ENCODE measurements at regions not wholly inside any gene's neighbourhood (a gene's known extent, or its start where the extent isn't known, plus 50 kb on each side); places are given as distances from the start of the nearest gene placed in this dataset.

GRCh38 chr10:58885146-58885545 lies 291.3 kb upstream of the PHYHIPL start:
- H3K36me3 Mint-ChIP-seq: peaks cover 0 to 6% of the 10 kb centered on the region in 2 donors
- DNase-seq (ENCODE audit: low spot score in 2 of 2): no peak
- no peak for ATAC-seq
- H3K9me3 Mint-ChIP-seq: peaks cover 6 to 12% of the 10 kb centered on the region in 2 donors
- H3K27ac Mint-ChIP-seq: no peak overlapping the region

- Mint-ChIP-seq H3K36me3 (peaks cover 0 to 6% of the 10 kb centered on the region in 2 donors), H3K9me3 (peaks cover 6 to 12% of the 10 kb centered on the region in 2 donors), H3K27ac (no peak overlapping the region)
- DNase-seq (ENCODE audit: low spot score in 2 of 2) (no peak), ATAC-seq (no peak)
These were observed 290.6 kb upstream of the PHYHIPL start for GRCh38 chr10:58885686-58886345.

GRCh38 chr10:58886406-58886805 lies 290.0 kb upstream of the PHYHIPL start:
- ATAC-seq (no peak), DNase-seq (ENCODE audit: low spot score in 2 of 2) (no peak)
- peaks cover 0 to 6% of the 10 kb centered on the region in 2 donors for H3K36me3 Mint-ChIP-seq
- no peak overlapping the region for H3K27ac Mint-ChIP-seq
- H3K9me3 Mint-ChIP-seq: peaks cover 6 to 12% of the 10 kb centered on the region in 2 donors

GRCh38 chr10:58887474-58887873 lies 289.0 kb upstream of the PHYHIPL start:
- peaks cover 0 to 3% of the 10 kb centered on the region in 2 donors for H3K36me3 Mint-ChIP-seq
- ATAC-seq (no peak), DNase-seq (ENCODE audit: low spot score in 2 of 2) (no peak)
- H3K27ac Mint-ChIP-seq: no peak overlapping the region
- H3K9me3 Mint-ChIP-seq: peaks cover 6% of the 10 kb centered on the region in 2 donors

GRCh38 chr10:58888957-58889356 lies 287.5 kb upstream of the PHYHIPL start:
- Mint-ChIP-seq H3K9me3 (peaks cover 4% of the 10 kb centered on the region in 2 donors), H3K27ac (no peak overlapping the region)
- ATAC-seq: no peak

GRCh38 chr10:58892031-58892531 lies 284.4 kb upstream of the PHYHIPL start:
- Mint-ChIP-seq H3K36me3 (no peaks in the 10 kb centered on the region), H3K9me3 (peaks cover 4% of the 10 kb centered on the region in 2 donors), H3K27ac (no peak overlapping the region)
- no peak for DNase-seq (ENCODE audit: low spot score in 2 of 2)
- no peak for ATAC-seq

More at GRCh38 chr10:58888957-58889356, 287.5 kb upstream of the PHYHIPL start:
- no peak for DNase-seq (ENCODE audit: low spot score in 2 of 2)
- no peaks in the 10 kb centered on the region for H3K36me3 Mint-ChIP-seq

- Mint-ChIP-seq H3K9me3 (peaks cover 5 to 15% of the 10 kb centered on the region in 2 donors), H3K36me3 (no peaks in the 10 kb centered on the region), H3K27ac (no peak overlapping the region)
- no peak for DNase-seq (ENCODE audit: low spot score in 2 of 2)
- ATAC-seq: no peak
These were observed 281.5 kb upstream of the PHYHIPL start for GRCh38 chr10:58894929-58895328.

- ATAC-seq (no peak), DNase-seq (ENCODE audit: low spot score in 2 of 2) (no peak)
- no peaks in the 10 kb centered on the region for H3K36me3 Mint-ChIP-seq
- peaks cover 5 to 15% of the 10 kb centered on the region in 2 donors for H3K9me3 Mint-ChIP-seq
- H3K27ac Mint-ChIP-seq: no peak overlapping the region
These were observed 280.2 kb upstream of the PHYHIPL start for GRCh38 chr10:58896229-58896628.

GRCh38 chr10:58897236-58897635 lies 279.2 kb upstream of the PHYHIPL start:
- DNase-seq (ENCODE audit: low spot score in 2 of 2) (no peak), ATAC-seq (no peak)
- H3K36me3 Mint-ChIP-seq: no peaks in the 10 kb centered on the region
- peaks cover 10 to 18% of the 10 kb centered on the region in 2 donors for H3K9me3 Mint-ChIP-seq
- H3K27ac Mint-ChIP-seq: no peak overlapping the region

- no peak overlapping the region for H3K27ac Mint-ChIP-seq
- H3K9me3 Mint-ChIP-seq: peaks cover 10 to 16% of the 10 kb centered on the region in 2 donors
- DNase-seq (ENCODE audit: low spot score in 2 of 2) (no peak), ATAC-seq (no peak)
- no peaks in the 10 kb centered on the region for H3K36me3 Mint-ChIP-seq
These were observed 278.7 kb upstream of the PHYHIPL start for GRCh38 chr10:58897708-58898107.

GRCh38 chr10:58898854-58899573 lies 277.4 kb upstream of the PHYHIPL start:
- DNase-seq (ENCODE audit: low spot score in 2 of 2) (no peak), ATAC-seq (no peak)
- Mint-ChIP-seq H3K27ac (no peak overlapping the region), H3K36me3 (no peaks in the 10 kb centered on the region), H3K9me3 (peaks cover 10 to 21% of the 10 kb centered on the region in 2 donors)

GRCh38 chr10:58901092-58901646 lies 275.3 kb upstream of the PHYHIPL start:
- H3K27ac Mint-ChIP-seq: no peak overlapping the region
- no peak for DNase-seq (ENCODE audit: low spot score in 2 of 2)
- peaks cover 10 to 21% of the 10 kb centered on the region in 2 donors for H3K9me3 Mint-ChIP-seq
- H3K36me3 Mint-ChIP-seq: no peaks in the 10 kb centered on the region
- ATAC-seq: no peak

GRCh38 chr10:58903071-58903470 lies 273.4 kb upstream of the PHYHIPL start:
- Mint-ChIP-seq H3K9me3 (peaks cover 9 to 26% of the 10 kb centered on the region in 2 donors), H3K36me3 (no peaks in the 10 kb centered on the region), H3K27ac (no peak overlapping the region)
- no peak for ATAC-seq
- DNase-seq (ENCODE audit: low spot score in 2 of 2): no peak

GRCh38 chr10:58909881-58910280 lies 266.6 kb upstream of the PHYHIPL start:
- ATAC-seq (no peak), DNase-seq (ENCODE audit: low spot score in 2 of 2) (no peak)
- H3K27ac Mint-ChIP-seq: no peak overlapping the region
- H3K9me3 Mint-ChIP-seq: peaks cover 0 to 5% of the 10 kb centered on the region in 2 donors
- H3K36me3 Mint-ChIP-seq: no peaks in the 10 kb centered on the region

GRCh38 chr10:58913717-58914116 lies 262.7 kb upstream of the PHYHIPL start:
- Mint-ChIP-seq H3K36me3 (no peaks in the 10 kb centered on the region), H3K9me3 (no peaks in the 10 kb centered on the region), H3K27ac (no peak overlapping the region)
- DNase-seq (ENCODE audit: low spot score in 2 of 2) (no peak), ATAC-seq (no peak)

GRCh38 chr10:58918887-58919286 lies 257.6 kb upstream of the PHYHIPL start:
- H3K36me3 Mint-ChIP-seq: no peaks in the 10 kb centered on the region
- no peak overlapping the region for H3K27ac Mint-ChIP-seq
- no peaks in the 10 kb centered on the region for H3K9me3 Mint-ChIP-seq
- DNase-seq (ENCODE audit: low spot score in 2 of 2) (no peak), ATAC-seq (no peak)

- H3K36me3 Mint-ChIP-seq: no peaks in the 10 kb centered on the region
- DNase-seq (ENCODE audit: low spot score in 2 of 2) (no peak), ATAC-seq (no peak)
These were observed 256.4 kb upstream of the PHYHIPL start for GRCh38 chr10:58919927-58920654.

More at GRCh38 chr10:58919927-58920654, 256.4 kb upstream of the PHYHIPL start:
- H3K9me3 Mint-ChIP-seq: no peaks in the 10 kb centered on the region
- H3K27ac Mint-ChIP-seq: no peak overlapping the region

All from activated naive CD4-positive, alpha-beta T cell treated with anti-CD3 and anti-CD28 coated beads, Interleukin-2, amount 50 U/mL, for 72 hours (primary cell).